NCI-H2227 treated with DMSO at 0.1 percent for 48 hours (cell line): ENCODE measurements at regions not wholly inside any gene's neighbourhood (a gene's known extent, or its start where the extent isn't known, plus 50 kb on each side); places are given as distances from the start of the nearest gene placed in this dataset.

ENCODE experiments used
- DNase-seq: peaks from one replicate; lab custom pipeline; 2025; lab: John Stamatoyannopoulos, UW

- DNase-seq = no peak
Observed at GRCh38 chr6:1029141-1029540, 282.8 kb upstream of the FOXQ1 start.

- no peak for DNase-seq
Observed at GRCh38 chr6:1028723-1029122, 283.2 kb upstream of the FOXQ1 start.

- no peak for DNase-seq
Observed at GRCh38 chr6:1027795-1028569, 283.9 kb upstream of the FOXQ1 start.

- DNase-seq = no peak
Observed at GRCh38 chr6:1027109-1027794, 284.6 kb upstream of the FOXQ1 start.

GRCh38 chr6:1025821-1026220 lies 286.1 kb upstream of the FOXQ1 start:
- no peak for DNase-seq

GRCh38 chr6:1024587-1024986 lies 287.3 kb upstream of the FOXQ1 start:
- no peak for DNase-seq

GRCh38 chr6:1024161-1024560 lies 287.7 kb upstream of the FOXQ1 start:
- DNase-seq = no peak

- DNase-seq = no peak
Observed at GRCh38 chr6:1023229-1023628, 288.7 kb upstream of the FOXQ1 start.

- DNase-seq = no peak
Observed at GRCh38 chr6:1022719-1023118, 289.2 kb upstream of the FOXQ1 start.

- no peak for DNase-seq
Observed at GRCh38 chr6:1020837-1021236, 291.1 kb upstream of the FOXQ1 start.

GRCh38 chr6:1020133-1020532 lies 291.8 kb upstream of the FOXQ1 start:
- DNase-seq = no peak

GRCh38 chr6:1018041-1018440 lies 293.9 kb upstream of the FOXQ1 start:
- DNase-seq = no peak

- DNase-seq = no peak
Observed at GRCh38 chr6:1016329-1017302, 295.3 kb upstream of the FOXQ1 start.

- no peak for DNase-seq
Observed at GRCh38 chr6:1015825-1016224, 296.1 kb upstream of the FOXQ1 start.

- no peak for DNase-seq
Observed at GRCh38 chr6:1014431-1014807, 297.5 kb upstream of the FOXQ1 start.

GRCh38 chr6:1013656-1014430 lies 298.1 kb upstream of the FOXQ1 start:
- DNase-seq = no peak

GRCh38 chr6:1009103-1009502 lies 302.8 kb upstream of the FOXQ1 start:
- DNase-seq = no peak

- no peak for DNase-seq
Observed at GRCh38 chr6:1007159-1007558, 304.7 kb upstream of the FOXQ1 start.

GRCh38 chr6:1004885-1005630 lies 306.8 kb upstream of the FOXQ1 start:
- no peak for DNase-seq

GRCh38 chr6:1003394-1004160 lies 308.3 kb upstream of the FOXQ1 start:
- DNase-seq = no peak
